BE2C (cell line): ENCODE measurements at regions not wholly inside any gene's neighbourhood (a gene's known extent, or its start where the extent isn't known, plus 50 kb on each side); places are given as distances from the start of the nearest gene placed in this dataset.

Experiments
- DNase-seq: peaks from one replicate; pipeline ENCODE4 v3.0.0-alpha.2; 2020
- H3K27me3 ChIP-seq: fragments of 250-450 bp; sonication (Bioruptor Pico); 2 replicates; pipeline ENCODE4 v1.5.1; 2020; ENCODE audit warnings: mild to moderate bottlenecking
- H3K36me3 ChIP-seq: fragments of 250-450 bp; sonication (Bioruptor Pico); 2 replicates; pipeline ENCODE4 v1.5.1; 2020; ENCODE audit warnings: mild to moderate bottlenecking
- H3K4me1 ChIP-seq: fragments of 250-450 bp; sonication (Bioruptor Pico); 2 replicates; pipeline ENCODE4 v1.5.1; 2020
- H3K4me3 ChIP-seq: 2 replicates; pipeline ENCODE4 v1.5.1; 2011; ENCODE audit warnings: low read depth, low read length
- H3K9me3 ChIP-seq: fragments of 250-450 bp; sonication (Bioruptor Pico); 2 replicates; pipeline ENCODE4 v1.5.1; 2020
- CTCF ChIP-seq: IDR thresholded peaks from 2 replicates; pipeline ENCODE4 v1.5.1; 2012; ENCODE audit warnings: mild to moderate bottlenecking, low read depth, low read length

- Histone ChIP-seq H3K9me3 (peaks cover 2% of the 10 kb centered on the region; the same call in 1 of the 2 replicates), H3K36me3 (no peaks in the 10 kb centered on the region), H3K4me1 (no peaks in the 10 kb centered on the region), H3K4me3 (no peak overlapping the region), H3K27me3 (no peaks in the 10 kb centered on the region)
- DNase-seq: no peak
- TF ChIP-seq CTCF: no peak
Observed at GRCh38 chr15:94008104-94009074, 223.0 kb upstream of the MCTP2 start.

- peaks cover 12% of the 10 kb centered on the region for H3K4me1 ChIP-seq
- no peaks in the 10 kb centered on the region for H3K36me3 ChIP-seq
- no peaks in the 10 kb centered on the region for H3K27me3 ChIP-seq
- no peak for TF ChIP-seq CTCF
- DNase-seq: no peak
- H3K9me3 ChIP-seq: peaks cover 2% of the 10 kb centered on the region; the same call in 1 of the 2 replicates
- no peak overlapping the region for H3K4me3 ChIP-seq
Observed at GRCh38 chr15:94004697-94005096, 226.7 kb upstream of the MCTP2 start.

- peak; percentile 66 for DNase-seq
- Histone ChIP-seq H3K4me3 (no peak overlapping the region), H3K4me1 (peaks cover 15% of the 10 kb centered on the region), H3K36me3 (no peaks in the 10 kb centered on the region), H3K27me3 (no peaks in the 10 kb centered on the region), H3K9me3 (peaks cover 2% of the 10 kb centered on the region; the same call in 1 of the 2 replicates)
- TF ChIP-seq CTCF: no peak
Observed at GRCh38 chr15:94002041-94002440, 229.3 kb upstream of the MCTP2 start.

- Histone ChIP-seq H3K27me3 (no peaks in the 10 kb centered on the region), H3K4me1 (peaks cover 17% of the 10 kb centered on the region), H3K4me3 (no peak overlapping the region), H3K36me3 (no peaks in the 10 kb centered on the region), H3K9me3 (peaks cover 2% of the 10 kb centered on the region; the same call in 1 of the 2 replicates)
- TF ChIP-seq CTCF: no peak
- no peak for DNase-seq
Observed at GRCh38 chr15:94001255-94001801, 230.0 kb upstream of the MCTP2 start.

- peak; percentile 20; the same call in 1 of the 2 replicates for TF ChIP-seq CTCF
- no peak overlapping the region for H3K4me3 ChIP-seq
- DNase-seq: no peak
Observed at GRCh38 chr15:94000606-94001005, 230.8 kb upstream of the MCTP2 start.

More at GRCh38 chr15:94000606-94001005, 230.8 kb upstream of the MCTP2 start:
- H3K9me3 ChIP-seq: peaks cover 2% of the 10 kb centered on the region; the same call in 1 of the 2 replicates
- no peaks in the 10 kb centered on the region for H3K27me3 ChIP-seq
- H3K36me3 ChIP-seq: no peaks in the 10 kb centered on the region
- H3K4me1 ChIP-seq: peaks cover 22% of the 10 kb centered on the region
